VCaP (cell line): ENCODE measurements at regions not wholly inside any gene's neighbourhood (a gene's known extent, or its start where the extent isn't known, plus 50 kb on each side); places are given as distances from the start of the nearest gene placed in this dataset.

ENCODE experiments used
- H3K27ac ChIP-seq: fragments of 450-650 bp; 2 replicates; pipeline ENCODE4 v1.5.1; 2017
- TF ChIP-seq, protein P1 (sequence below): fragments of 450-650 bp; conservative IDR thresholded peaks from 2 replicates; pipeline ENCODE4 v1.5.1; 2017; ENCODE audit warnings: mild to moderate bottlenecking, moderate library complexity

DNA sequence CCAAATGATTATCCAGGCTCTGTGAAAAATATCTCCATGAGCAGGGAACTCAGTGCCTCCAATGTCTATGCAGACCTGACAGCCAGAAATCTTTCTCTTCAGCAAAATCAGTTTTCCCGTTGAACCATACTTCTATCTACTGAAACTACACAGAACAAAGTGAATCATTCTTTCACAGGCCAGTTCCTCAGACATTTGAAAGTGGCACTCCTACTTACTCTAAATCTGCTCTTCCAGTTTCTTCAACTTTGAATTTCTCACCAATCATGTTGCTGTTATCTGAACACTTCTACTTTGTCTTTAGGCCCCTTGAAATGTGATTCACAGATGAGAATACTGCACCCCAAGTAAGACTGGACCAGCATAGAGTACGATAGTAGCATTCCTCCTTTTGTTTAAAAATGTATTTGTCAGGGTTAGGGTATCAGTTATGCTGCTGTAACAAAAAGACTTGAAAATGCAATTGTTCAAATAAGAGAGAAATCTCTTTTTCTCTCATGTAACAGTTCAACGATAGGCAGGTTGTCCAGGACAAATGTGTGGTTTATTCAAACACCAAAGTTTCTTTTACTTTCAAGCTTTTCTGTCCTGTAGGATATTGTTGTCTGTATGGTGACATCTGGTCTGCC, 210.6 kb upstream of the KLF3 start:
- TF ChIP-seq, protein P1, sequence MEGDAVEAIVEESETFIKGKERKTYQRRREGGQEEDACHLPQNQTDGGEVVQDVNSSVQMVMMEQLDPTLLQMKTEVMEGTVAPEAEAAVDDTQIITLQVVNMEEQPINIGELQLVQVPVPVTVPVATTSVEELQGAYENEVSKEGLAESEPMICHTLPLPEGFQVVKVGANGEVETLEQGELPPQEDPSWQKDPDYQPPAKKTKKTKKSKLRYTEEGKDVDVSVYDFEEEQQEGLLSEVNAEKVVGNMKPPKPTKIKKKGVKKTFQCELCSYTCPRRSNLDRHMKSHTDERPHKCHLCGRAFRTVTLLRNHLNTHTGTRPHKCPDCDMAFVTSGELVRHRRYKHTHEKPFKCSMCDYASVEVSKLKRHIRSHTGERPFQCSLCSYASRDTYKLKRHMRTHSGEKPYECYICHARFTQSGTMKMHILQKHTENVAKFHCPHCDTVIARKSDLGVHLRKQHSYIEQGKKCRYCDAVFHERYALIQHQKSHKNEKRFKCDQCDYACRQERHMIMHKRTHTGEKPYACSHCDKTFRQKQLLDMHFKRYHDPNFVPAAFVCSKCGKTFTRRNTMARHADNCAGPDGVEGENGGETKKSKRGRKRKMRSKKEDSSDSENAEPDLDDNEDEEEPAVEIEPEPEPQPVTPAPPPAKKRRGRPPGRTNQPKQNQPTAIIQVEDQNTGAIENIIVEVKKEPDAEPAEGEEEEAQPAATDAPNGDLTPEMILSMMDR = no peak
- H3K27ac ChIP-seq = no peak overlapping the region

DNA sequence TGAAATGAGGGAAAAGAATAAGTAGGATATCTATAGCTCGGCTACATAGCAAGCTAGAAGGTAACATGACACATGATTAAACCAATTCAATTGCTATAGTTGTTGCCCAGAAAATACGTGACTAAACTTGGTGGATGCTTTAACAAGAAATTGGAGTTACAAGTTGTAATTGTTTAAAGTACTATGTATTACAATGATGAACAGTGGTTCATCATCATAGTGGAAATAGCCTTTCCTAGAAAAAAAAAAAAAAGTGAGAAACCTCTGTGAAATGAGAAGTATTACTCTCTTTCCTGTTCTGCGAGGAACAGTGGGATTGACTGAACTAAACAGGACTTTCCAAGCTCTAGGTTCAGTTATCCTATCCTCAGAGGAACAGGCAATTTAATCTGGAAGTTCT, 209.7 kb upstream of the KLF3 start:
- no peak overlapping the region for H3K27ac ChIP-seq
- TF ChIP-seq, protein P1 = no peak

DNA sequence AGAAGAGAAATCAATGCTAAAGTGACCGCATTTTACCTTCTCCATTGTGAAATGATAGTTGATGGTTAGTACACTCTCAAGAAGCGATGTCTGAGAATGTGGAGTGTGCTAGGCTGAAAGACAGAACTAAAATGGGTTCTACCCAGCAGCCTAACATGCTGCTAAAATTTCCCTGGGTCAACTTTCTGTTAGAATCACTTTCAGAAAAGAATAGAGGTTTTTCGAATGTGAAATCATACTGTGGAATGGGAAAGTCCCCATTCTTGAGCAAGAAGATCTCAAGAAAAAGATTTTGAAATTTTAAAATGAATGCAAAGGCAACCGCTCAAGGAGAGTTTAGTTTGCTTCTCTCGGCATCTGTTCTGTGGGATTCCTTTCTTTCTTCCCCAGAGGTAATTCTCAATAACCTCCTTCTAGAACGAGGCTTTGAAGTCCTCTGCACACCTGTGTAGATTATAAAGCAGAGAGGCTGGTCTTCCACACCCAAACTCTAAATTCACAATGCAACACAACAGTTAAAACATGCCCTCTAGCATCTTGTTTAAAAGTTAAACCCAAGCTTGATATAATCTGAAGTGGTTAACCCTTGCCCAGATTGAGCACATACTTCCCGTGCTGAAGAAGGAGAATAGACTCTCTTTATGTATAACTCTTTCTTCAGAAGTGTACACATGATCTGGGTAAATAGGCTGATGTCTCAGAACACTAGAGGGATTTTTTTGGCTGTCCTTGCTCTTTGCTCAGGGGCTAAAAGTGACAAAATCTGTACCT, 208.7 kb upstream of the KLF3 start:
- no peak overlapping the region for H3K27ac ChIP-seq
- TF ChIP-seq, protein P1 = no peak

DNA sequence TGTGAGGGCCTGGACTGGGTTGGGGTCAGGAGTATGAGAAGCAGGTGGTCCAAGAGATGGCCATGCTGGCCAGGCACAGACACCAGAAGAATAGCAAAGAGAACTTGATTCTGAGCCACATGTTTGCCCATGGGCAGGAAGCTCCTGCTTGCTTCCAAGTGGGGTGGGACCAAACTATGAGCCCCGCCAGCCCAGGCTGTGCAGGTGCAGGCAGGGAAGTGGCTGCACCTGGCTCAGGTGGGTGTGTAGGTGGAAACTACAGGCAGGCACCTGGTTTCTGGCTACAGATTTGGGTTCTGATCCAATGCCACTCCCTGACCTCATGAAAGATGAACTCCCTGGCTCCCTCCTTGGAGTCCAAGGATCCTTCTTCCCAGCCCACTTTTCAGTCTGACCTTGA, 207.9 kb upstream of the KLF3 start:
- H3K27ac ChIP-seq = no peak overlapping the region
- TF ChIP-seq, protein P1 = no peak

DNA sequence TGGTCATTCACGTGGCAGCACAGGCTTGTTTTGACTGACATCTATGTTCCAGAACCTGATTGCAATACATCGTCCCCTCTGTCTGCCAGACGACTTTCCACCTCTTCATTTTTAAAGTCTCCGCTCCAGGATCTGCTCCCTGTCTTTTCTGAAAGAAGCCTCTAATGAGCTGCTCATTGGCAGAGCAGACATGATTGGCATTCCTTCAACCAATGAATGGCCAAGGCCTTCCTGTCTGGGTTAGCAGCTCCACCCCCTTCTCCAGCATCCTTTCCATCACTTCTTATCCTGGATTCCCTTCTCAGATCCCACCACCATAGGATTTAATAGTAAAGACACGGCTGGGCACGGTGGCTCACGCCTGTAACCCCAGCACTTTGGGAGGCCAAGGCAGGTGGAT, 202.7 kb upstream of the KLF3 start:
- TF ChIP-seq, protein P1 = no peak
- H3K27ac ChIP-seq = no peak overlapping the region; the same call in 1 of the 2 replicates

DNA sequence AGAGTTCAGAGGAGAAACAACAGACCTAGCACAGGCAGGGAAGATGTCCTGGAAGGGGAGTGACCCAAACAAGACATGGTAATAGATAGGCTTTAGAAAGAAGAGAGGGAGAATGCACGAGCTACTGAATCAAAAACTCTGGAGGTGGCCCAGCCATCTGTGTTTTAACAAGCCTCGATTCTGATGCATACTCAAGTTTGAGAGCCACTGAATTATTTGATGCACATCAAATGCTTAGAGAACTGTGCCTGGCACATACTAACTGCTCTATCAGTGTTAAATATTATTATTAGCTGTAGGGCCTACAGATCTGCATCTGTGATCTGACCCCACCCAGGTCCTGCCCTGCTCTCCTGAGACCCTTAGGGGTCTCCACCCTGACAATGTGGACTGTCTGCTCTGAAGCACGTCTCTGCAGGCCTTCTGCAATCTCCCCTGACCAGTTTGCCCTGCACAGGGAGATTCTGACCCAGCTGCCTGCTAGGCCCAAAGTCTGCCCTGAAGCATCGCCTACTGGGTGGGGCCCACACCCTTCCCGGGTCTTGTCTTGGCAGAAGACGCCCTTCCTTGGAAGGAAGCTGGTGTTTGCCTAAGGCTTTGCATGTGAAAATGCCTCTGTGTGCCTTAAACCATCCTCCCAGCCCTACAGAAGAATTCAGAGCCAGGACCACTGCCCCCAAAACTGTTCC, 201.5 kb upstream of the KLF3 start:
- TF ChIP-seq, protein P1 = no peak; the same call in 1 of the 2 replicates

DNA sequence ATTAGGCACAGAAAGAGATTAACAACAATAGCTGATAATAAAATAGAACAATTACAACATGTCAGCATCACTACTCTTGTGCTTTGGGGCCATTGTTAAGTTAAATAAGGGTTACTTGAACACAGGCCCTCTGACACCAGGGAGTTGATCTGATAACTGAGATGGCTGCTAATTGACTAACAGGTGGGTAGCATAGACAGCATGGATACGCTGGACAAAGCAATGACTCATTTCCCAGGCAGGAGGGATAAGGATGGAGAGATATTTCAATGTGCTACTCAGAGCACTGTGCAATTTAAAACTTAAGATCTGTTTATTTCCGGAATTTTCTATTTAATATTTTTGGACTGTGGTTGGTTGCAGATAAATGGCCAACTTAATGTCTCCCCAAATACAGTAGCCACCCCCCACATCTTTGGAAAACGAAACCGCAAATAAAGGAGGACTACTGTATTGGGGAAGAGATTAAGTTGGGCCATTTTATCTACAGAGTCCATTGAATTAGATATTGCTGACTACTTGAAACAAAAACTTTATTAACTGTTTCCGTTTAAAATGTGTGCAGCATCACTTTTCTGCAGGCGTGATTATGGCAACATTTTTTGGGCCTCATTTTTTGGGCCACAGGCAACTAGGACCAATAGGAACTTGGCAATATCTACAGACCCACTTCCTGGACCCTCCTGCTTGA, 200.6 kb upstream of the KLF3 start:
- peak overlapping the region; percentile 70 for H3K27ac ChIP-seq
- TF ChIP-seq, protein P1 = no peak

More for the DNA sequence above, 201.5 kb upstream of the KLF3 start:
- peak overlapping the region; percentile 70 for H3K27ac ChIP-seq
